ENCODE measurements at regions not wholly inside any gene's neighbourhood (a gene's known extent, or its start where the extent isn't known, plus 50 kb on each side); places are given as distances from the start of the nearest gene placed in this dataset.

GRCh38 chr6:93974332-93974731 lies 555.0 kb upstream of the EPHA7 start:
- H3K4me3 ChIP-seq (replicated peaks; ENCODE audit: low read depth, low read length), result no peak overlapping the region
- TF ChIP-seq CTCF (IDR thresholded peaks at IDR 0.05; ENCODE audit: low read depth, low read length, missing control alignments), result no peak
- no peak for DNase-seq (ENCODE audit: extremely low read depth, low read depth)

GRCh38 chr6:93972791-93973190 lies 553.4 kb upstream of the EPHA7 start:
- TF ChIP-seq CTCF (IDR thresholded peaks at IDR 0.05; ENCODE audit: low read depth, low read length, missing control alignments), result no peak
- DNase-seq (ENCODE audit: extremely low read depth, low read depth), result no peak

GRCh38 chr6:93970684-93971083 lies 551.3 kb upstream of the EPHA7 start:
- no peak for TF ChIP-seq CTCF (IDR thresholded peaks at IDR 0.05; ENCODE audit: low read depth, low read length, missing control alignments)
- no peak overlapping the region for H3K4me3 ChIP-seq (replicated peaks; ENCODE audit: low read depth, low read length)
- no peak for DNase-seq (ENCODE audit: extremely low read depth, low read depth)

More at GRCh38 chr6:93972791-93973190, 553.4 kb upstream of the EPHA7 start:
- no peak overlapping the region for H3K4me3 ChIP-seq (replicated peaks; ENCODE audit: low read depth, low read length)

GRCh38 chr6:93968126-93968525 lies 548.8 kb upstream of the EPHA7 start:
- no peak overlapping the region for H3K4me3 ChIP-seq (replicated peaks; ENCODE audit: low read depth, low read length)
- TF ChIP-seq CTCF (IDR thresholded peaks at IDR 0.05; ENCODE audit: low read depth, low read length, missing control alignments), result no peak
- no peak for DNase-seq (ENCODE audit: extremely low read depth, low read depth)

- no peak for DNase-seq (ENCODE audit: extremely low read depth, low read depth)
- TF ChIP-seq CTCF (IDR thresholded peaks at IDR 0.05; ENCODE audit: low read depth, low read length, missing control alignments), result no peak
- no peak overlapping the region for H3K4me3 ChIP-seq (replicated peaks; ENCODE audit: low read depth, low read length)
These were observed 545.6 kb upstream of the EPHA7 start for GRCh38 chr6:93964926-93965325.

- no peak for DNase-seq (ENCODE audit: extremely low read depth, low read depth)
- TF ChIP-seq CTCF (IDR thresholded peaks at IDR 0.05; ENCODE audit: low read depth, low read length, missing control alignments), result no peak
- H3K4me3 ChIP-seq (replicated peaks; ENCODE audit: low read depth, low read length), result no peak overlapping the region
These were observed 545.0 kb upstream of the EPHA7 start for GRCh38 chr6:93964321-93964720.

- no peak overlapping the region for H3K4me3 ChIP-seq (replicated peaks; ENCODE audit: low read depth, low read length)
- DNase-seq (ENCODE audit: extremely low read depth, low read depth), result no peak
- TF ChIP-seq CTCF (IDR thresholded peaks at IDR 0.05; ENCODE audit: low read depth, low read length, missing control alignments), result no peak
These were observed 543.2 kb upstream of the EPHA7 start for GRCh38 chr6:93962566-93962965.
